ENCODE measurements at regions not wholly inside any gene's neighbourhood (a gene's known extent, or its start where the extent isn't known, plus 50 kb on each side); places are given as distances from the start of the nearest gene placed in this dataset.

DNA sequence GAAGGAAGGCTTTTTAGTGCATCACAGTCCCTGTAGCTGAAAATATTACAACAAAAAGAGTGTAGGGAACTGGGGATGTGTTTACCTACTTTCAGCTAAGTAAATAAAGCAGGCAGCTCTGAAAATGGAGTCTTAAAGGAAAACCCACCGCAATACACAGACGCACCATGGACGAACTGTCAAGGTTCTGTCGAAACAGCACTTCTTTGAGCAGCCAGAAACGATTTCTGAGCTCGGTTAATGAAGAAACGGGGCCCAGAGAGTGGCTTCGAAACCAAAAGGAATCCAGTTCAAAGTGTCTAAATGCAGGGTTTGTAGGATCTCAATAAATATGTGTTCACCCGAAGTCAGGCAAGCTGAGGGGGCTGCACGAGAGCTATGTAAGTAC is 275.4 kb upstream of the NEBL start:
- TF ChIP-seq, protein P1, sequence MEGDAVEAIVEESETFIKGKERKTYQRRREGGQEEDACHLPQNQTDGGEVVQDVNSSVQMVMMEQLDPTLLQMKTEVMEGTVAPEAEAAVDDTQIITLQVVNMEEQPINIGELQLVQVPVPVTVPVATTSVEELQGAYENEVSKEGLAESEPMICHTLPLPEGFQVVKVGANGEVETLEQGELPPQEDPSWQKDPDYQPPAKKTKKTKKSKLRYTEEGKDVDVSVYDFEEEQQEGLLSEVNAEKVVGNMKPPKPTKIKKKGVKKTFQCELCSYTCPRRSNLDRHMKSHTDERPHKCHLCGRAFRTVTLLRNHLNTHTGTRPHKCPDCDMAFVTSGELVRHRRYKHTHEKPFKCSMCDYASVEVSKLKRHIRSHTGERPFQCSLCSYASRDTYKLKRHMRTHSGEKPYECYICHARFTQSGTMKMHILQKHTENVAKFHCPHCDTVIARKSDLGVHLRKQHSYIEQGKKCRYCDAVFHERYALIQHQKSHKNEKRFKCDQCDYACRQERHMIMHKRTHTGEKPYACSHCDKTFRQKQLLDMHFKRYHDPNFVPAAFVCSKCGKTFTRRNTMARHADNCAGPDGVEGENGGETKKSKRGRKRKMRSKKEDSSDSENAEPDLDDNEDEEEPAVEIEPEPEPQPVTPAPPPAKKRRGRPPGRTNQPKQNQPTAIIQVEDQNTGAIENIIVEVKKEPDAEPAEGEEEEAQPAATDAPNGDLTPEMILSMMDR (IDR thresholded peaks at IDR 0.05; ENCODE audit: control insufficient read depth, extremely low read depth, insufficient read depth) = no peak
- peak overlapping the region; percentile 72 for H3K4me3 ChIP-seq (ENCODE audit: low read depth, low read length)
- DNase-seq (ENCODE audit: low read depth) = no peak

DNA sequence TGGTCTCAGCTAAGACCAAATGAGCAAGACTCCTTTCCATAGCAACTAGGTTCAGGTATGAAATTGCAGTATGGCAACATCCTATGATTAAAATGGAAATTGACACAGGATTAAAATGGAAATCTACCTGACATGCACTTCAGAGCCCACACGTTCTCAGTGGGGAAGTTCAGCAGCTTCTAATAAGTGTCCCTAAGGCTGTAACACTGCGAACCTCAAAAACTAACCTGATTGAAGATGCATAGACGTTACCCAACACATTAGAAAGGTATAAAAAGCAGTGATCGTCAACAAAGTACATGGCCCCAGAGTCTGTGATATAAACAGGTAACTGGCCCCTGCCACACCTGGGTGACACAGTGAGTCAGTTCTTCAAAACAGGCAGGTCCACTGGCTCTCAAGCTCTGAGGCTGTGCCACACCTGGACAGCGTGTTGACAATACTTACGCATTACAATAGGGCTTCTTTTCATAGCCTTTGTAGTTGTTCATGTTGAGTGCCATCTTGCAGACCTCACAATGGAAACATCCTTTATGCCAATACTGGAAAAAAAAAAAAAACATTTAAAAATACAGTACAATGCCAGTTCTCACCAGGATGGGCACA is 274.9 kb upstream of the NEBL start:
- TF ChIP-seq, protein P1 (IDR thresholded peaks at IDR 0.05; ENCODE audit: control insufficient read depth, extremely low read depth, insufficient read depth) = no peak
- peak overlapping the region; percentile 72 for H3K4me3 ChIP-seq (ENCODE audit: low read depth, low read length)
- no peak for DNase-seq (ENCODE audit: low read depth)

DNA sequence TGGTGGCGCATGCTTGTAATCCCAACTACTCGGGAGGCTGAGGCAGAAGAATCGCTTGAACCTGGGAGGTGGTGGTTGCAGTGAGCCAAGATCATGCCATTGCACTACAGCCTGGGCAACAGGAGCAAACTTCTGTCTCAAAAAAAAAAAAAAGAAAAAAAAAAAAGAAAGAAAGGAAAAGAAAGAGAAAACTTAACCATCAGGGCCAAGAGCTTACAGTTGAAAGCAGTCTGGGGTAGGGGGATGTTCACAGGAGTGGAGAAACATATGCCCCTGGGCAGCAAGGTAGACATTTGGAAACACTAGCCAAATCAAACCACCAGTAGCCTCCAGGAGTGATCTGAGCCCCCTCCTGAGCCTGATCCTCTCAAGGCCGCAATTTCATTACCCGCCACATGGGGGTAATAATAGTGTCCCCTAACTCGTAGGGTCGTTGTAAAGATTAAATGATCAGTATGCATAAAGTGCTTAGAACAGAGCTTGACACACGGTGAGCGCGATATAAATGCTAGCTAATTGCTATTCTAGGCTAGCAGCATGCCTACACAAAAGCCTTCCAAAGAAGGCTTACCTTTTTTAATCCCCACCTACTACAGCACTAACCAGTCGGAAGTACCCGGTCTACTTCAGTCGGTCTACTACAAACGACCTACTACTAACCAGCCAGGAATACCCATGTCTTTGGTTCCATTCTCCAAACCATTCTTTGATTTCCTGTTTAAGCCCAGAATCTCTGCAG is 274.3 kb upstream of the NEBL start:
- TF ChIP-seq, protein P1 (IDR thresholded peaks at IDR 0.05; ENCODE audit: control insufficient read depth, extremely low read depth, insufficient read depth) = peak; percentile 15; the same call in 1 of the 2 replicates
- H3K4me3 ChIP-seq (ENCODE audit: low read depth, low read length) = no peak overlapping the region
- DNase-seq (ENCODE audit: low read depth) = no peak

DNA sequence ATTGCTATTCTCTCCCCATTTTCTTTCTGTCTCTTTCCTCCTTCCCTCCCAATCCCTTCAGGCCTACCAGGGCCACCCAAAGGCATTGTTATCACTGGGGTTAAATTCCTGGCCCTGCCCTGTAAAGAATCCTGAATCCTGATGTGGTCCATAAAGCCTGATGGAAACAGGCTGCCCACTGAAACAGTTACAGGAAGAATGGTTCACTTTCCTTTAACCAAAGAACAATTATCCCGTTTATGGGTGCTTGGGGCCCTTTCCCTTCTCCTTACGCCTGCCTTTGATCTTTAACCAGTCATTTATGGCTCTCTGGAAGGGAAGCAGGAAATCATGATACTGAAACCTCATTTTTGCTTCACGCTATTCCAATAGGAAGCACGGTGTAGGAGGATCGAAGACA is 273.1 kb upstream of the NEBL start:
- TF ChIP-seq, protein P1 (IDR thresholded peaks at IDR 0.05; ENCODE audit: control insufficient read depth, extremely low read depth, insufficient read depth) = no peak
- H3K4me3 ChIP-seq (ENCODE audit: low read depth, low read length) = no peak overlapping the region
- no peak for DNase-seq (ENCODE audit: low read depth)

DNA sequence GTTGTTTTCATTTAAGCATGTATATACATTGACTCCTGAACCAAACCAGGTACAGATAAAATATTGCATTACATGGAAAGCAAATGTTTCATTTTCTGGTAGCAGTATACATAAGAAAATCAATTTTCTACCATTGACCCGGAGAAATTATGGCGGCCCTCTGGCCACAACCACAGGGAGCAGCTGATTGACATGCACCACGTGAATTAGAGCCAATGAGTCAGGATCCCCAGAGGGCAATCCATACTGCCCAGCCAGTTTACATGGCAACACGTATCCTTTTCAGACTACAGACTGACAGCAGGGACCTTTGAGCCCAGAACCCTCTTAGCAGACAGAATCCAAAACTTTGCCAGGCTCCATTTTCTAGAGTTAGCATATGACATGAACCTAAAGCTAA is 272.2 kb upstream of the NEBL start:
- H3K4me3 ChIP-seq (ENCODE audit: low read depth, low read length) = no peak overlapping the region
- TF ChIP-seq, protein P1 (IDR thresholded peaks at IDR 0.05; ENCODE audit: control insufficient read depth, extremely low read depth, insufficient read depth) = no peak
- no peak for DNase-seq (ENCODE audit: low read depth)

DNA sequence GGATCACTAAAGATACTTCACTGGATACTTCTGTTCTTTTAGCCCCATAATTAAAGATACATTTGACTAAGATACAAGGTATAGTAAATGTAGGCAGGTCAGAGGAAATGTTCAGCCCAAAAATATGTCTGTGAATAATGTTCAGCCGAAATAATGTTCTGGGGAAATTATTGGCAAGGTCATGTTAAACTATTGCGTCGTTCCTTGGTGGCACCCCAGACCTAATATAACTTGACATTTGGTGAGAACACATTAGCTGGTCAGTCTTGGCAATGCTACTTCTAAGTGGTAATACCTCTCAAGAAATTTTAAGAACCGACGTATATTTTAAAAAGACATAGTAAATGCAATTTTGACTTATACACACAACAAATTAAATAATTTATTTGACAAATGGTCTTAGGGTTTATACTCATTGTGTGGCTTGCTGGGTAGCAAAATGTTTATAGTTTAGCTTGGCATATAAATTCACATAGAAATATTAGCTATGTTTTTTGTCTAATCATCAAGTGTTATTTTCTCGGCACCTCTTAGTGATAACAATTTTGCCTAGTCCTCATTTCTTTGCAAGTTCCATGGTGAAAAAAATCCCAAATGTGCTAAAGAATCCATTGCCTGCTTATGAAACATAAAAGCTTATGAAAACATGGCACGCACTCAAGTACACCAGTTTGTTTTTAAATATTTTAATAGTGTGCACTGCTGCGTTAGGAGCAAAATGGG is 270.3 kb upstream of the NEBL start:
- peak overlapping the region; percentile 37 for H3K4me3 ChIP-seq (ENCODE audit: low read depth, low read length)
- no peak for DNase-seq (ENCODE audit: low read depth)
- TF ChIP-seq, protein P1 (IDR thresholded peaks at IDR 0.05; ENCODE audit: control insufficient read depth, extremely low read depth, insufficient read depth) = no peak
